ENCODE measurements at regions not wholly inside any gene's neighbourhood (a gene's known extent, or its start where the extent isn't known, plus 50 kb on each side); places are given as distances from the start of the nearest gene placed in this dataset.

DNA sequence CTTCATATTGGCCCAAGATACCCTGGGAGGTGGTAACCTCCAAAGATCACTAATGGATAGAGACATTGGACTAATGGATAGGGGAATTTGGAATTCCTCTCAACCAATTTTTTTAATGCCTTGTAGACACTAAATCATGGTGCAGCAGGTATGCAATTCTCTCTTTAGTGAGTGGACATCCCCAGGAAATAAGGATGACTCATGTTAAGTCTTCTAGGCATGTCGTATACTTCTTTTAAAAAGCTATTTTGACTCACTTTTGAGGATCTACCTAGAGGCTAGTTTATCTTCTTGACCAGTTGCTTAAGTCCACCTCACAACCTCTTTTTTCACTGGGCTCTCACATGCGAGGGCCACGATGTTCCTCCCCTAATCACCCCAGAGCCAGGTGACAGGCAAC, 211.6 kb upstream of the CDH12 start:
- no peak for DNase-seq

GRCh38 chr5:23053846-23054245, 200.7 kb upstream of the CDH12 start:
- no peak for DNase-seq

DNA sequence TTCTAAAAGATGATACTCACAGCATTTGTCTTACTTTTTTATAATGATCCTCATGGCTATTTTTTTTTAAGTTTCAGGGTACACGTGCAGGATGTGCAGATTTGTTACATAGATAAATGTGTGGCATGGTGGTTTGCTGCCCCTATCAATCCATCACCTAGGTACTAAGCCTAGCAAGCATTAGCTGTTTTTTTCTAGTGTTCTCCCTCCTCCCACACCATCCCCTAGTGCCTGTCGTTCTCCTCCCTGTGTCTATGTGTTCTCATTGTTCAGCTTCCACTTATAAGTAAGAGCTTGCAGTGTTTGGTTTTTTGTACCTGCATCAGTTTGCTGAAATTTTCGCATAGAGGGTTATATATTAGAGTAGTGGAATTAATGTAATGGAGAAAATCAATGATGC, 189.1 kb upstream of the CDH12 start:
- DNase-seq = no peak

GRCh38 chr5:23035555-23036090, 182.5 kb upstream of the CDH12 start:
- no peak for DNase-seq

- DNase-seq = no peak
Observed at GRCh38 chr5:23033864-23034263, 180.7 kb upstream of the CDH12 start.

- DNase-seq = no peak
Observed at GRCh38 chr5:23029290-23029689, 176.1 kb upstream of the CDH12 start.

GRCh38 chr5:23028445-23029021, 175.4 kb upstream of the CDH12 start:
- no peak for DNase-seq

DNA sequence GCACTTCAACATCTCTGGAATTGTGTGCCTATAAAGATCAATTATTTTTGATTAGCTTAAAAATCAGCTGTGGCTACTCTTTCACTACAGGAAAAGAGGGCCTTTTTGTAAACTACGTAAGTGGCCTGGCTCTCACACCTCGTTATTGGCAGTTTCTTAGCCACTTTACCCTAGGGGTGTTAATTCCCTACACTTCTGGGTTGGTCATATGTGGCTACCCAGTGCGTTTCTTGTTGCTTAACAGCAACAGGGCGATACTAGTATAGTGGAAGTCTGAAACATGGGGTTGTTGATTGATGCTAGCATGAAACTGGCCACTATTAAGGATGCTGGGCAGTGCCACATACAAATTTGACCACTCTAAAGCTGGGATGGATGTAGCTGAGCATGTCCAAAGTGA, 174.7 kb upstream of the CDH12 start:
- DNase-seq = no peak

DNA sequence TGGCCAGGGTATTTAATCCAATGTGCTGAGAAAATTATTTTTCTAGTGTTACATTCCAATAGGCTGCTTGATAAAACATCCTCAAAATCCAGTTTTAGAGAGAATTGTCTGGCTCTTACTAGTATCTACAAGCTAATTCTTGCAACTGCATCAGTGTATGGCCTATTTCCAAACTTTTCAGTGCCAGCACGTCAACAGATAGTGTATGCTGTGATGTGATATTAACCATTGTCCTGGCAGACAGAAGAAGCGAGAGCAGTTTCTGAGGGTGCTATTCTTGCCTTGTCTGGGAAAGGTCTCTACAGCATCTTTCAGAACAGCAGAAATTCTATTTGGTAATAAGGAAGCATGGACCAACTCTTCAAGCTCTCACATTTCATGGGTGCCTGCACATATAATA, 174.2 kb upstream of the CDH12 start:
- DNase-seq = no peak

DNA sequence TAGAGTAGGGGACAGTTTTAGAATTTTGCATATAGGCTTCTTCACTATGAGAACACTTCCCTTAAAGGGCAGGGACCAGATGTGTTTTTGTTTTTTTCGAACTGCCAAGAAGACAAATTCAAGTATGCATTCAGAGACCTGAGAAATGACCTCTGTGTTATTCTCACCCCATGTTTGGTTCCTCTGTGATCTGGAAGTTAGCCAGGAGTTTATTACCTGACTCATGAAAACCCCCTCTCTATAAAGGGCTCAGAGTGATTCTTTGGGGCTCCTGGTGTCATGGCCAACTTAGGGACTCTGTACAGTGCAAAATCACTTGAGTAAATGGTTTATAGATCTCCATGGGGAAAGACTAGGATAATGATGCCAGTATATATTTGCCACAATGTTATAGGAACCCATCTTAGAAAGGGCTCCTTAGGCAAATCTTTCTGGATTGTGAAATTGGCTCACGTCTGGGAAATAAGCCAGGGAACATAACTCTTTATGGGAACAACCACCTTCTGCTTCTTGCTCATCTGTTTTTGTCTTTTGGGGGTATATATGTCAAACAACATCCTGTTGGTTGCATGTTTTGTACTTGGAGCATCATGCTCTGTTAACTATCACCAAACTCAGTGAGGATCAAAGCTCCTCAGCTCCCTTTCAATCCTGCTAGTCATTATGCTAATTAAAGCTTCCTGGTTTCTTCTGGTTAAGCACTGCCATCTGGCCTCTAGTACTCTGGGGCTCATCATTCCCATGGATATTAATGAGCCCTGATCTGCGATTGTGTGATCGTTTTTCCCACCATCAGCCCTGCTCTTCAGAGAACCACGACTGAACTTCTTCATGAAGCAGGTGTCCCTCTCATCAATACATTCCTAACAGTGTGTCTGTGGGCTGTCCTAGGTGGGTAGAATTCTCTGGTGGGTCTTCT, 173.4 kb upstream of the CDH12 start:
- DNase-seq = no peak

DNA sequence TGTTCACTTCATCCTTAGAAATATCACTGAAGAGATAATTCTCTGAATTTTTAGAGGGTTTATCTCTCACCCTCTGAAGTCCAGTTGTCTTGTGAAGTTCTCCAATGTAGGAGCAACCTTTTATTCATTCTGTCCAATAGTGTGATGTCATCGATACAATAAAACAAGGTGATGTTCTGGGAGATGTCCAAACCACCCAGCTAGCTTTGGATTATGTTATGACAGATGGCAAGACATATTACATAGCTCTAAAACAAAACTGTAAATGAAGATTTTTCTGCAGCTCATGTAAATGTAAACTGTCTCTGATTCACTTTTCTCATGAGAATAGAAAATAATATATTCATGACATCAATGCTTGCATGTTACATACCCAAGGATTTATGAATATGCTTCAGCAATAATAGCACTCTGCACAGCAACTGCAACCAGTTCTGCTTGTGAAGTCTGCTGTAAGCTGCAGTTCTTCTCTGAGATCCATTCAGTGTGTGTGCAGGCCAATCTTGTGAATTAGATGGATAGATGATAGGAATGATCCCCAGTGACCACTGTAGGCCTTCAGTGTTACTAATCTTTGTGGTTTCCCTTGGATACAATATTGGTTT, 172.6 kb upstream of the CDH12 start:
- DNase-seq = no peak

DNA sequence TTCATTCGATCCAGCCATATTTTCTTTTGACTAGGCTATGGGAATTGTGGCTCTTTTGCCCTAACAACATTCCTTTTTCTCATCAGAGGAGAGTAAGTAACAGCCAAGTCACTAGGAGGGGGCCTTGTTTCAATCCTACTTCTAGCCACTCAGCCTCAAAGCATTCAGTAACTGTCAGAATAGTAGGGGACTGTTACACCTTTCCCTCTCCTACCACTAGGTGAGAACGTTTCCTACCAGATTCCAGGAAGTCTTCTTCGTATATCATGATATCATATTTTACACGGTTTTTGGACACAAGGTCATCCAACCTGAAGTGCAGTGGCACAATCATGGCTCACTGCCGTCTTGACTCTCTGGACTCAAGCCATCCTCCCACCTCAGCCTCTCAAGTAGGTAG, 171.3 kb upstream of the CDH12 start:
- no peak for DNase-seq

GRCh38 chr5:23014825-23015224, 161.7 kb upstream of the CDH12 start:
- DNase-seq = no peak

- no peak for DNase-seq
Observed at GRCh38 chr5:23014266-23014665, 161.1 kb upstream of the CDH12 start.

DNA sequence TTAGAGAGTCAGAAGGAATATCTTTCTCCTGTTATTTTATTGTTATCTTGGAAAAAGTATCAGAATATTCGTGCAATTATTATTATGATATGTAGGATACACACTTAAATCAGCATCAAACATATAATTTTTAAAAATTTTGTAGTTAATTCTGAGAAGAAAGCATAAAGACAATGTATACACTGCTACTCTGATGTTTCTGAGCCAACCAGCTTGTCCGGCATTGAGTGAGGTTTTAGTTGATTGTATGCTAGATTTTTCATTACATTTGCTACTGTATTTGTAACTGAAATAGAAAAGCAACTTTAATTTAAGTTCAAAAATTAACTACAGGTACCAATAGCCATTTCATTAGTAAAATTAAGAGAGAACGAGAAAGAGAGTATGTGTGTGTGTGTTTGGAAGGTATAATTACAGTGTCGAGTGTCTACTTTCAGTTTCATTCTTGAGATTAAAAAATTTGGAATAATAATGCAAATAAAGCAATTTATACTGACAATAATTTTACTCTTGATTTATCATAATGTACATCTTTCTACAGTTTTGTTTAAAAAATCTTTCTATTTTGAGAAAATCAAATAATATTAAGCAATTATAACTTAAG, 160.4 kb upstream of the CDH12 start:
- no peak for DNase-seq

DNA sequence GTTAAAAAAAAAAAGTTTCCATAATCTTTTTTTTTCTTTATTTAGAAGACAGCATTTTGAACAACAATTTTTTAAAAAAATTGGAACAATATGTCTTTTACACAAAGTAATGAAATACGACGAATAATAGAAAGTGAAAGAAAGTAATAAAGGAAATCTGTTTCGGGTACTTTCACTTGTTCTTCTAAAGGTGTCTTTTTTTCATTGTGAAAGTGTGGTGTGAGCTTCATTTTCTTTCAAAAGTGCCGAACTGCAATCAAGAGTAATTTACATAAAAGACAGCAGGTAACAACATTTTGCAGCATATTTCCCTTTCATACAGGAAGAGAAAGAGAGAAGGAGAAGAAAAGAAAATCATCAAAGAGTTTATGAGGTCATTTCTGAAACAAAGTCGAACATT, 159.7 kb upstream of the CDH12 start:
- DNase-seq = no peak

DNA sequence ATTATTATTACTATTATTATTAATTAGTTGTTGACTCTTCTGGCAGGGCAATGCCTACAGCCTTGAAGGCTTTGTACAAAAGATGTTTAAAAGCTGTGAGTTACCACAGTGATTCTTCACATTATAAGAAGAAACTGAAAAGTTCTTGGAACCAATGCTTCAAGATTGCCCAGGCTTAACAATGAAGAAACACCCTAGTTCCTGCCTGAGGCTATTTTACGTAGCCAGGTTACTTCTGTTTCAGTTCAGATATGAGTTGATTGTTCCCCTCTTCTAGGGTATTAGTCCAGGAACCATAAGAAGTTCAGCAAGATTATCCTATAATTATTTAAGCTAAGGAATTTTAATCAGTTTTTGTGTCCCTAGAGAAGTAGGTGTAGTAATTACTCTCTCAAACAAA, 154.6 kb upstream of the CDH12 start:
- DNase-seq = no peak

DNA sequence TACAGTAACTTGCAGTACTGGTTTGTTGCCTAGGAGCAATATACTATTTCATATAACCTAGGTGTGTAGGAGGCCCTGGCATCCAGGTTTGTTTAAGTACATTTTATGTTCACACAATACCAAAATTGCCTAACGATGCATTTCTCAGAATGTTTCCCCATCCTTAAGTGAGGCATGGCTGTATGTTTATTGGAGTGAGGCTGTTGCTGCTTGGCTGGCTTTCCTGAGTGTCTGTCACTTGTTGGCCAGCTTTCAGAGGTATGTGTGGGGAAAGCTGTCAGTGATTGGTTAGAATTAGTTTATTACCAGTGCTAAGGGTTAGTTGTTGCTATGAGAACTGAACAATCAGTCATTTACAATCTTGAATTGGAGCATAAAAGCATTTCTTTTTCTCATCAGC, 154.1 kb upstream of the CDH12 start:
- no peak for DNase-seq

DNA sequence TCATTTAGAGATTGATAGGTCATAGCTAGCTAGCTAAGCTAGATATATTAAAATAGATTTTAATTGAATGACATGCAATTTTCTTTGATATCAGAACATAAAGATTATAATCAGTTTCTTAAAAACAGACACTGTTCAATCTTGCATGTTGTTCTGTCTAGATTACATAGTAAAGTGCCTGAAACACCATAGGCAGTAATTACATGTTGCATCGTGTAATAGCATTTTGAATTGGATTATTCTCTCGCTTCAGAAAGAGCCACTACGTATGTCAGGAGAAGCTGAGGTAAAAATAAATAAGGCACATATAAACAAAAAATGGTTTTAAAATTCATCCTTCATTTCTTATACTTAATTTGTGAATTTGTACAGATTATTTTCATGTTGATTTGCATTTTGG, 148.0 kb upstream of the CDH12 start:
- no peak for DNase-seq

- no peak for DNase-seq
Observed at GRCh38 chr5:22998774-22999173, 145.6 kb upstream of the CDH12 start.

- DNase-seq = no peak
Observed at GRCh38 chr5:22998362-22998761, 145.2 kb upstream of the CDH12 start.

DNA sequence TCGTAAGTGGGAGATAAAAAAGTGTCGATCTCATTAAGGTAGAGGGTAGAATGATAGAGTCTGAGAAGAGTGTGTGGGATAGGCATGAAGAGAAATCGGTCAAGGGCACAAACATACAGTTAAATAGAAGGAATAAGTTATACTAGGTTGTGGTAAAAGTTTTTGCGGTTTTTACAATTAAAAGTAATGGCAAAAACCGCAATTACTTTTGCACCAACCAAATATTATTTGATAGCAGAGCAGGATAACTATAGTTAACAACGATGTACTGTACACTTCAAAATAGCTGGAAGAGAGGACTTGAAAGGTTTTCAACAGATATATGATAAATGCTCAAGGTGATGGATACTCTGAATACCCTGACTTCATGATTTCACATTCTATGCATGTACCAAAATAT, 135.8 kb upstream of the CDH12 start:
- DNase-seq = no peak

DNA sequence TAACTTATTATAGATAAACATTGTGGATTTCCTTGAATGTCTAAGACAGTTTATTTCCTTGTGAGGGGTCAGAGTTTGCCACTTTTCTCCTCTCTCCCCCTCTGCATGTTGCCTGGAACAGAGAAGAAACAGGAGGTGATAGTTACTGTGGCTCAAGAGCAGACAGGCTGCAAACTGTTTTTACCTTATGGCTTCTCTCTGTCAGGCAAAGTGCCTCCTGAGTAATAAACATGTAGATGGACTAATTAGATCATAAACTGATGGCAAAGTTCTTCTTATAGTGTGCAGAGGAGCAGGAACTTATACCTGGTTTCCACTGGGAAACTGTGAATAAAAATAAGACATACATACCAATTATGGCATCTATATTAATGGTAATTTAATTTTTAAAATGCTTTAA, 133.1 kb upstream of the CDH12 start:
- DNase-seq = no peak

GRCh38 chr5:22985446-22985845, 132.3 kb upstream of the CDH12 start:
- no peak for DNase-seq

Data from NCI-H146 (cell line).